ENCODE measurements at regions not wholly inside any gene's neighbourhood (a gene's known extent, or its start where the extent isn't known, plus 50 kb on each side); places are given as distances from the start of the nearest gene placed in this dataset.
"Not testable (repeated sequence)": the region's sequence is repeated elsewhere in the genome, so short reads cannot be mapped to it uniquely, and the experiment has no call there.

DNA sequence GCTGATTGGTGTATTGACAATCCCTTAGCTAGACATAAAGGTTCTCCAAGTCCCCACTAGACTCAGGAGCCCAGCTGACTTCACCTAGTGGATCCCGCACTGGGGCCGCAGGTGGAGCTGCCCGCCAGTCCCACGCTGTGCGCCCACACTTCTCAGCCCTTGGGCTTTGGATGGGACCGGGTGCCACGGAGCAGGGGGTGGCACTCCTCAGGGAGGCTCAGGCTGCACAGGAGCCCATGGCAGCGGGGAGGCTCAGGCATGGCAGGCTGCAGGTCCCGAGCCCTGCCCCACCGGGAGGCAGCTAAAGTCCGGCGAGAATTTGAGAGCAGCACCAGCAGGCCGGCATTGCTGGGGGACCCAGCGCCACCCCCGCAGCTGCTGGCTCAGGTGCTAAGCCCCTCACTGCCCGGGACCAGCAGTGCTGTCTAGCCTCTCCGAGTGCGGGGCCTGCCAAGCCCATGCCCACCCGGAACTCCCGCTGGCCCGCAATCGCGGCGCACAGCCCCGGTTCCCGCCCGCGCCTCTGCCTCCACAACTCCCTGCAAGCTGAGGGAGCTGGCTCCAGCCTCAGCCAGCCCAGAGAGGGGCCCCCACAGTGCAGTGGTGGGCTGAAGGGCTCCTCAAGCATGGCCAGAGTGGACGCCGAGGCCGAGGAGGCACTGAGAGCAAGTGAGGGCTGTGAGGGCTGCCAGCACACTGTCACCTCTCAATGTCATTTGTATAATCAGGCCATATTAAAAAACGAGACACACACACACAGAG lies 437.2 kb downstream of the CSNK1G3 start:
- Histone ChIP-seq H3K27me3 (ENCODE audit: control insufficient read depth in 3 of 3, insufficient read depth in 3 of 3, low read length in 3 of 3) (no peaks in the 10 kb centered on the region), H3K9ac (ENCODE audit: low read depth in 1 of 3, low read length in 3 of 3) (no peak overlapping the region), H3K4me3 (ENCODE audit: low read length in 3 of 3) (no peak overlapping the region), H3K27ac (ENCODE audit: low read depth, low read length) (no peak overlapping the region), H3K36me3 (ENCODE audit: control insufficient read depth in 3 of 3, insufficient read depth in 3 of 3, low read length in 3 of 3) (no peaks in the 10 kb centered on the region), H3K9me3 (ENCODE audit: control insufficient read depth in 3 of 3, low read length in 3 of 3) (no peaks in the 10 kb centered on the region), H3K4me1 (ENCODE audit: control insufficient read depth in 3 of 3, insufficient read depth in 3 of 3, low read length in 3 of 3) (no peaks in the 10 kb centered on the region)

DNA sequence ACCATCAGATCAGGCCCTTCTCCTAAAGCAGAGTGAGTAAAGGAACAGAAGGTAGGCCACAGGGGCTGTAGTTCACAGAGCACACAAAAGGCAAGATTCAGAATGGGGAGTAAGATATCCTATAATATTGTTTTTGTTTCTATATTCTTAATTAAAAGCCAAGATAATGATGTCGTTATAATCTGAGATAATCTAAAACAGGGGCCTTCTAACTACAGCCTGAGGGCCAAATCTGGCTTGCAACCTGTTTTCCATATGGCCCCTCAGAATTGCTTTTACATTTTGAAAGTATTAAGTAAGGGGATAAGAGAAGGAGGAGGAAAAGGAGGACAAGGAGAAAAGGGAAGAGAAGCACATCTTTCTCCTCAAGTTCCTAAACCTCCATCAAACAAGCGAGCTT lies 435.8 kb downstream of the CSNK1G3 start:
- H3K4me1 ChIP-seq (ENCODE audit: control insufficient read depth in 3 of 3, insufficient read depth in 3 of 3, low read length in 3 of 3): no peaks in the 10 kb centered on the region
- no peaks in the 10 kb centered on the region for H3K9me3 ChIP-seq (ENCODE audit: control insufficient read depth in 3 of 3, low read length in 3 of 3)
- no peaks in the 10 kb centered on the region for H3K27me3 ChIP-seq (ENCODE audit: control insufficient read depth in 3 of 3, insufficient read depth in 3 of 3, low read length in 3 of 3)
- H3K36me3 ChIP-seq (ENCODE audit: control insufficient read depth in 3 of 3, insufficient read depth in 3 of 3, low read length in 3 of 3): no peaks in the 10 kb centered on the region
- no peak overlapping the region for H3K27ac ChIP-seq (ENCODE audit: low read depth, low read length)
- no peak overlapping the region for H3K4me3 ChIP-seq (ENCODE audit: low read length in 3 of 3)
- H3K9ac ChIP-seq (ENCODE audit: low read depth in 1 of 3, low read length in 3 of 3): no peak overlapping the region

DNA sequence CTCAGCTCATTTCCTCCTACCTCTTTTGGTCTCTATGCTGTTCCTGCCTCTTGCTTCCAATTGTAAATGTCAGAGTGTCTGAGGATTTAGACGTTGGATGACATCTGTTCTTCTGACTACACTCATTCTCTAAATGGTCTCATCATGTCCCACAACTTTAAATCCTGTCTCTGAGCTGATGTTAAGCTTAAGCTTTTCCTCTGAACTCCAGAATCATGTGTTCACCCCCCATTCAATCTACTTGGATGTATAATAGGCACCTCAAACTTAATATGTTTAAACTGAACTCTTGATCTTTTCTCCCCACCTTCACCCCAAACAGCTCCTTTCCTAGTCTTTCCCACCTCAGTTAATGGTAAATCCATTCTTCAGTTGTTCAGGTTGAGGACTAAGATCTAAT lies 433.6 kb downstream of the CSNK1G3 start:
- Histone ChIP-seq H3K9me3 (ENCODE audit: control insufficient read depth in 3 of 3, low read length in 3 of 3) (no peaks in the 10 kb centered on the region), H3K4me1 (ENCODE audit: control insufficient read depth in 3 of 3, insufficient read depth in 3 of 3, low read length in 3 of 3) (no peaks in the 10 kb centered on the region), H3K36me3 (ENCODE audit: control insufficient read depth in 3 of 3, insufficient read depth in 3 of 3, low read length in 3 of 3) (no peaks in the 10 kb centered on the region), H3K4me3 (ENCODE audit: low read length in 3 of 3) (no peak overlapping the region), H3K9ac (ENCODE audit: low read depth in 1 of 3, low read length in 3 of 3) (no peak overlapping the region), H3K27ac (ENCODE audit: low read depth, low read length) (no peak overlapping the region), H3K27me3 (ENCODE audit: control insufficient read depth in 3 of 3, insufficient read depth in 3 of 3, low read length in 3 of 3) (no peaks in the 10 kb centered on the region)

DNA sequence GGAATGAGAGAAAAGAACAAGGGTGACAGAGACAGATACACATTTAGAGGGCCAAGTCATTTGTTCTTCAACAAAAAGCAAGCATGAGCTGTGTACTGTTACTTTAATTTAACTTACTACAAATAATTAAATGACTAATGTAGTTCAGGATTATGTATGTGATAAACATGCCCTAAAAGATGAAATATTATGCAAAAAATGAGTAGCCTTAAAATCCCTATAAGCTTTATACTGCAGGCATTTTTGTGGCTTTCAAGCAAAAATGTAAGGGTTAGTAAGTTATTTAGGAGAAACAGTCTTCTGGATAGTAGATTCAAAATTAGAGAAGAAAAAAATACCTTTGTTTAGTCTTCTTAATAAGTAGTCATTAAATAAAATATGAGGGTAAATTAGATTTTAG lies 431.2 kb downstream of the CSNK1G3 start:
- Histone ChIP-seq H3K9me3 (ENCODE audit: control insufficient read depth in 3 of 3, low read length in 3 of 3) (no peaks in the 10 kb centered on the region), H3K4me3 (ENCODE audit: low read length in 3 of 3) (no peak overlapping the region), H3K27ac (ENCODE audit: low read depth, low read length) (no peak overlapping the region), H3K4me1 (ENCODE audit: control insufficient read depth in 3 of 3, insufficient read depth in 3 of 3, low read length in 3 of 3) (no peaks in the 10 kb centered on the region), H3K27me3 (ENCODE audit: control insufficient read depth in 3 of 3, insufficient read depth in 3 of 3, low read length in 3 of 3) (no peaks in the 10 kb centered on the region), H3K36me3 (ENCODE audit: control insufficient read depth in 3 of 3, insufficient read depth in 3 of 3, low read length in 3 of 3) (no peaks in the 10 kb centered on the region), H3K9ac (ENCODE audit: low read depth in 1 of 3, low read length in 3 of 3) (no peak overlapping the region)

GRCh38 chr5:123940416-123940815 lies 428.4 kb downstream of the CSNK1G3 start:
- no peak overlapping the region for H3K9ac ChIP-seq (ENCODE audit: low read depth in 1 of 3, low read length in 3 of 3)
- H3K36me3 ChIP-seq (ENCODE audit: control insufficient read depth in 3 of 3, insufficient read depth in 3 of 3, low read length in 3 of 3): no peaks in the 10 kb centered on the region
- no peaks in the 10 kb centered on the region for H3K4me1 ChIP-seq (ENCODE audit: control insufficient read depth in 3 of 3, insufficient read depth in 3 of 3, low read length in 3 of 3)
- H3K27me3 ChIP-seq (ENCODE audit: control insufficient read depth in 3 of 3, insufficient read depth in 3 of 3, low read length in 3 of 3): no peaks in the 10 kb centered on the region
- no peak overlapping the region for H3K27ac ChIP-seq (ENCODE audit: low read depth, low read length)
- no peaks in the 10 kb centered on the region for H3K9me3 ChIP-seq (ENCODE audit: control insufficient read depth in 3 of 3, low read length in 3 of 3)
- H3K4me3 ChIP-seq (ENCODE audit: low read length in 3 of 3): no peak overlapping the region

DNA sequence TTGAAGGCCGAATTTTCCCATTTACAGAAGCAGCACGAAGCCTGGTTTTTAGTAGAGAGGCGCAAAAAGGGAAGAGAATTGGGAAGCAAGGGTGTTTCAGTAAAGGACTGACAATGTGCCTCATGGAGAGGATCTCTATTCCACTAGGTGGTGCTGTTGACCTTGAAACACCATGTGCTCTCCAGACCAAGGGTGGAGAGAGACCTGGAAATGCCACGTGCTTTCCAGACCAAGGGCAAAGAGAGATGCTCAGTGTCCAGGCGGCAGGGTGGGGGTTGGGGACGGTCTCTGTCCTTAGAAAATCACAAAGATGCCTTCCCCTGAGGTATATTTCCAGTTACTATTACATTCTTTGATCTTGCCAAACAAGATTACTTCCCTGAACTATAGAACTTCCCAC lies 425.3 kb downstream of the CSNK1G3 start:
- no peak overlapping the region for H3K9ac ChIP-seq (ENCODE audit: low read depth in 1 of 3, low read length in 3 of 3)
- no peak overlapping the region for H3K27ac ChIP-seq (ENCODE audit: low read depth, low read length)
- H3K36me3 ChIP-seq (ENCODE audit: control insufficient read depth in 3 of 3, insufficient read depth in 3 of 3, low read length in 3 of 3): no peaks in the 10 kb centered on the region
- H3K4me3 ChIP-seq (ENCODE audit: low read length in 3 of 3): no peak overlapping the region
- no peaks in the 10 kb centered on the region for H3K4me1 ChIP-seq (ENCODE audit: control insufficient read depth in 3 of 3, insufficient read depth in 3 of 3, low read length in 3 of 3)
- no peaks in the 10 kb centered on the region for H3K27me3 ChIP-seq (ENCODE audit: control insufficient read depth in 3 of 3, insufficient read depth in 3 of 3, low read length in 3 of 3)
- H3K9me3 ChIP-seq (ENCODE audit: control insufficient read depth in 3 of 3, low read length in 3 of 3): no peaks in the 10 kb centered on the region

- no peak overlapping the region for H3K9ac ChIP-seq (ENCODE audit: low read depth in 1 of 3, low read length in 3 of 3)
- no peaks in the 10 kb centered on the region for H3K4me1 ChIP-seq (ENCODE audit: control insufficient read depth in 3 of 3, insufficient read depth in 3 of 3, low read length in 3 of 3)
- no peaks in the 10 kb centered on the region for H3K36me3 ChIP-seq (ENCODE audit: control insufficient read depth in 3 of 3, insufficient read depth in 3 of 3, low read length in 3 of 3)
- no peaks in the 10 kb centered on the region for H3K27me3 ChIP-seq (ENCODE audit: control insufficient read depth in 3 of 3, insufficient read depth in 3 of 3, low read length in 3 of 3)
- H3K9me3 ChIP-seq (ENCODE audit: control insufficient read depth in 3 of 3, low read length in 3 of 3): no peaks in the 10 kb centered on the region
- no peak overlapping the region for H3K27ac ChIP-seq (ENCODE audit: low read depth, low read length)
- H3K4me3 ChIP-seq (ENCODE audit: low read length in 3 of 3): no peak overlapping the region
These were observed 424.6 kb downstream of the CSNK1G3 start for GRCh38 chr5:123936548-123936947.

DNA sequence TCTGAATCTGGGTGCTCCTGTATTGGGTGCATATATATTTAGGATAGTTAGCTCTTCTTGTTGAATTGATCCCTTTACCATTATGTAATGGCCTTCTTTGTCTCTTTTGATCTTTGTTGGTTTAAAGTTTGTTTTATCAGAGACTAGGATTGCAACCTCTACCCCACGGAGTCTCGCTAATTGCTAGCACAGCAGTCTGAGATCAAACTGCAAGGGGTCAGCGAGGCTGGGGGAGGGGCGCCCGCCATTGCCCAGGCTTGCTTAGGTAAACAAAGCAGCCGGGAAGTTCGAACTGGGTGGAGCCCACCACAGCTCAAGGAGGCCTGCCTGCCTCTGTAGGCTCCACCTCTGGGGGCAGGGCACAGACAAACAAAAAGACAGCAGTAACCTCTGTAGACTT lies 421.8 kb downstream of the CSNK1G3 start:
- H3K27me3 ChIP-seq (ENCODE audit: control insufficient read depth in 3 of 3, insufficient read depth in 3 of 3, low read length in 3 of 3); H3K4me3 ChIP-seq (ENCODE audit: low read length in 3 of 3); H3K9me3 ChIP-seq (ENCODE audit: control insufficient read depth in 3 of 3, low read length in 3 of 3); H3K36me3 ChIP-seq (ENCODE audit: control insufficient read depth in 3 of 3, insufficient read depth in 3 of 3, low read length in 3 of 3); H3K9ac ChIP-seq (ENCODE audit: low read depth in 1 of 3, low read length in 3 of 3); H3K4me1 ChIP-seq (ENCODE audit: control insufficient read depth in 3 of 3, insufficient read depth in 3 of 3, low read length in 3 of 3); H3K27ac ChIP-seq (ENCODE audit: low read depth, low read length): not testable (repeated sequence)

DNA sequence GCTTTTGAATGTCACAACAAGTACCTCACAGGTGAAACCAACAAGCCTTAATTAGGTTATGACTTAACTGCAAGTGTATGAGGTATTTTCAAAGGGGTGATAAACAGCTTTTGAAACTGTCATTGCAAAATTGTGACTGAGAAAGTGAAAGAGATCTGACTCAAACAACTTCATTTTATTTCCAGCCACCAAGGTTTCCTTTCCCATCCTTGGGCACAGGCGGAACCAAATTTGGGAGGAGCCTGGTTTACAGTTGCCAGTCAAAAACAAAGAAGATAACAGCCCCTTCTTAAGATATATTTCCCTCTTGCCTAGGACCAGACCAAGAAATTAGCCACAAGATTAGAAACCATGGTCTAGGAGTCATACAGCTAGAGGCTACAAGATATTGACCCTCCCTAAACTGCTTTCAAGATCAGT lies 417.1 kb downstream of the CSNK1G3 start:
- H3K9ac ChIP-seq (ENCODE audit: low read depth in 1 of 3, low read length in 3 of 3): no peak overlapping the region
- no peak overlapping the region for H3K27ac ChIP-seq (ENCODE audit: low read depth, low read length)
- H3K4me3 ChIP-seq (ENCODE audit: low read length in 3 of 3): no peak overlapping the region
- H3K36me3 ChIP-seq (ENCODE audit: control insufficient read depth in 3 of 3, insufficient read depth in 3 of 3, low read length in 3 of 3): no peaks in the 10 kb centered on the region
- no peaks in the 10 kb centered on the region for H3K9me3 ChIP-seq (ENCODE audit: control insufficient read depth in 3 of 3, low read length in 3 of 3)
- no peaks in the 10 kb centered on the region for H3K27me3 ChIP-seq (ENCODE audit: control insufficient read depth in 3 of 3, insufficient read depth in 3 of 3, low read length in 3 of 3)
- H3K4me1 ChIP-seq (ENCODE audit: control insufficient read depth in 3 of 3, insufficient read depth in 3 of 3, low read length in 3 of 3): no peaks in the 10 kb centered on the region

- Histone ChIP-seq H3K9me3 (ENCODE audit: control insufficient read depth in 3 of 3, low read length in 3 of 3) (no peaks in the 10 kb centered on the region), H3K4me1 (ENCODE audit: control insufficient read depth in 3 of 3, insufficient read depth in 3 of 3, low read length in 3 of 3) (no peaks in the 10 kb centered on the region), H3K4me3 (ENCODE audit: low read length in 3 of 3) (no peak overlapping the region)
These were observed 416.4 kb downstream of the CSNK1G3 start for GRCh38 chr5:123928401-123928800.

More at GRCh38 chr5:123928401-123928800, 416.4 kb downstream of the CSNK1G3 start:
- no peak overlapping the region for H3K27ac ChIP-seq (ENCODE audit: low read depth, low read length)
- no peaks in the 10 kb centered on the region for H3K27me3 ChIP-seq (ENCODE audit: control insufficient read depth in 3 of 3, insufficient read depth in 3 of 3, low read length in 3 of 3)
- H3K36me3 ChIP-seq (ENCODE audit: control insufficient read depth in 3 of 3, insufficient read depth in 3 of 3, low read length in 3 of 3): no peaks in the 10 kb centered on the region
- no peak overlapping the region for H3K9ac ChIP-seq (ENCODE audit: low read depth in 1 of 3, low read length in 3 of 3)
